Endothelial cell of umbilical vein (primary cell): ENCODE measurements at regions not wholly inside any gene's neighbourhood (a gene's known extent, or its start where the extent isn't known, plus 50 kb on each side); places are given as distances from the start of the nearest gene placed in this dataset.

Source experiments
- BruUV-seq: library from RNA; stranded (reverse); fragments of 400-500 nt; replicated peaks from 2 replicates; lab custom pipeline; 2021; lab: Mats Ljungman, UMichigan
- CTCF ChIA-PET: fragments of 300-600, 350-600 bp; sonication (Branson Sonifier 250); formaldehyde crosslinking; loops from one replicate; lab custom pipeline; 2021; ENCODE audit warnings: antibody characterized with exemption, inconsistent platforms; lab: Charles Lee
- POLR2A ChIA-PET: fragments of 300-600, 350-600 bp; sonication (Branson Sonifier 250); formaldehyde crosslinking; loops from one replicate; lab custom pipeline; 2021; ENCODE audit warnings: antibody characterized with exemption, inconsistent platforms; lab: Charles Lee
- DNase-seq: peaks from one replicate; pipeline ENCODE4 v3.0.0-alpha.2; 2011; ENCODE audit warnings: low read depth, low spot score
- FAIRE-seq: peaks from 2 replicates; lab custom pipeline; 2011; peaks lifted over from hg19 to GRCh38; lab: Jason Lieb, UNC
- H2AFZ ChIP-seq: 2 replicates; pipeline ENCODE4 v1.6.0; 2012; ENCODE audit warnings: low read depth, low read length, control low read depth, inconsistent platforms
- H3K27ac ChIP-seq: 2 replicates; pipeline ENCODE4 v1.5.1; 2011; ENCODE audit warnings: low read depth, mild to moderate bottlenecking, control low read depth, low read length, moderate library complexity; ENCODE audit not compliant: insufficient read depth
- H3K27me3 ChIP-seq, 2 experiments: 2 replicates each; pipeline versions ENCODE4 v1.6.0 to v1.6.1; 2011; ENCODE audit warnings: low read length in 2 of 2, mixed read lengths in 1 of 2; ENCODE audit not compliant: control insufficient read depth in 2 of 2, insufficient read depth in 2 of 2
- H3K36me3 ChIP-seq, 2 experiments: 2 replicates in 1 of 2; 3 replicates in 1 of 2; pipeline ENCODE4 v1.5.1; 2011; ENCODE audit warnings: low read length in 2 of 2, mild to moderate bottlenecking in 1 of 2, moderate library complexity in 1 of 2; ENCODE audit not compliant: control insufficient read depth in 2 of 2, insufficient read depth in 2 of 2; ENCODE audit errors: extremely low read depth in 1 of 2
- H3K4me1 ChIP-seq: 3 replicates; pipeline ENCODE4 v1.5.1; 2011; ENCODE audit warnings: mild to moderate bottlenecking, low read length; ENCODE audit not compliant: control insufficient read depth, insufficient read depth; ENCODE audit errors: extremely low read depth
- H3K4me2 ChIP-seq: 2 replicates; pipeline ENCODE4 v1.6.1; 2011; ENCODE audit warnings: low read length, control low read depth, mixed read lengths; ENCODE audit not compliant: insufficient read depth
- H3K4me3 ChIP-seq, 3 experiments: fragments of 200-600 bp in 1 of 3; sonication (generic), shearing (Covaris generic) in 1 of 3; replicated peaks in 1 of 3; 2 replicates each; pipeline ENCODE4 v1.5.1; 2011 to 2016; ENCODE audit warnings: control low read depth in 3 of 3, low read length in 3 of 3, mild to moderate bottlenecking in 2 of 3, inconsistent platforms in 1 of 3, low read depth in 1 of 3, moderate library complexity in 1 of 3; ENCODE audit not compliant: insufficient read depth in 1 of 3
- H3K79me2 ChIP-seq: 2 replicates; pipeline ENCODE4 v1.6.0; 2012; ENCODE audit warnings: low read length, inconsistent platforms; ENCODE audit not compliant: control insufficient read depth, insufficient read depth
- H3K9ac ChIP-seq: replicated peaks from 2 replicates; pipeline ENCODE3; 2011; ENCODE audit warnings: low read length, control low read depth; ENCODE audit not compliant: insufficient read depth; ENCODE audit errors: extremely low read depth
- H3K9me1 ChIP-seq: replicated peaks from 3 replicates; pipeline ENCODE4 v1.6.0; 2011; ENCODE audit warnings: mild to moderate bottlenecking, low read length; ENCODE audit not compliant: control insufficient read depth, insufficient read depth; ENCODE audit errors: extremely low read depth
- H3K9me3 ChIP-seq: replicated peaks from 2 replicates; pipeline ENCODE4 v1.5.1; 2012; ENCODE audit warnings: low read length, inconsistent platforms; ENCODE audit not compliant: control insufficient read depth, insufficient read depth
- H4K20me1 ChIP-seq: replicated peaks from 2 replicates; pipeline ENCODE3; 2011; ENCODE audit warnings: mild to moderate bottlenecking, low read length; ENCODE audit not compliant: control insufficient read depth, insufficient read depth; ENCODE audit errors: extremely low read depth
- EZH2 ChIP-seq: IDR thresholded peaks from 2 replicates; pipeline ENCODE4 v1.6.1; 2012; ENCODE audit warnings: borderline replicate concordance, low read depth, mild to moderate bottlenecking, moderate library complexity, low read length, inconsistent platforms; ENCODE audit not compliant: severe bottlenecking
- FOS ChIP-seq: IDR thresholded peaks from 2 replicates; pipeline ENCODE4 v1.6.1; 2011; ENCODE audit warnings: mild to moderate bottlenecking, low read length, moderate library complexity, borderline replicate concordance; ENCODE audit not compliant: insufficient read depth
- GATA2 ChIP-seq: IDR thresholded peaks from 2 replicates; pipeline ENCODE4 v1.7.0; 2011; ENCODE audit warnings: low read depth, mild to moderate bottlenecking, moderate library complexity, mixed read lengths, low read length; ENCODE audit not compliant: insufficient read length, insufficient read depth
- JUN ChIP-seq: IDR thresholded peaks from 2 replicates; pipeline ENCODE4 v1.6.1; 2011; ENCODE audit warnings: borderline replicate concordance, low read depth; ENCODE audit not compliant: insufficient read length, insufficient read depth
- MYC ChIP-seq: IDR thresholded peaks from one replicate; pipeline ENCODE4 v1.6.1; 2011; ENCODE audit warnings: mild to moderate bottlenecking, low read depth, low read length
- POLR2A ChIP-seq: IDR thresholded peaks from 2 replicates; pipeline ENCODE4 v1.6.1; 2012; ENCODE audit warnings: low read depth, mild to moderate bottlenecking, control low read depth, low read length
- POLR2AphosphoS5 ChIP-seq: IDR thresholded peaks from 2 replicates; pipeline ENCODE4 v1.6.1; 2012; ENCODE audit warnings: low read depth, mild to moderate bottlenecking, control low read depth, low read length, moderate library complexity; ENCODE audit not compliant: insufficient read depth
- dilution Hi-C: fragments of 300-500 bp; cut with MboI; formaldehyde crosslinking; loops from one replicate; pipeline ENCODE4 v1.15.0; 2019; ENCODE audit warnings: low sequenced_read_pairs; ENCODE audit not compliant: extremely low pct_ligation_motif_present
- intact Hi-C: fragments of 100-400 bp; cut with micrococcal nuclease; formaldehyde crosslinking; loops from one replicate; pipeline ENCODE4 v1.10.0; 2022
- TF ChIP-seq, protein P1 (sequence below), 2 donors: IDR thresholded peaks; 1 replicate in 1 of 2; 2 replicates in 1 of 2; pipeline ENCODE4 v1.5.1; 2011; ENCODE audit warnings: low read length in 2 of 2, mild to moderate bottlenecking in 2 of 2, moderate library complexity in 2 of 2, control low read depth in 1 of 2, inconsistent platforms in 1 of 2, low read depth in 1 of 2; ENCODE audit not compliant: insufficient read depth in 1 of 2; ENCODE audit errors: extremely low read depth in 1 of 2
- TF ChIP-seq, protein P2 (sequence below): IDR thresholded peaks from 2 replicates; pipeline ENCODE4 v1.6.1; 2011; ENCODE audit not compliant: insufficient read depth, insufficient read length

DNA sequence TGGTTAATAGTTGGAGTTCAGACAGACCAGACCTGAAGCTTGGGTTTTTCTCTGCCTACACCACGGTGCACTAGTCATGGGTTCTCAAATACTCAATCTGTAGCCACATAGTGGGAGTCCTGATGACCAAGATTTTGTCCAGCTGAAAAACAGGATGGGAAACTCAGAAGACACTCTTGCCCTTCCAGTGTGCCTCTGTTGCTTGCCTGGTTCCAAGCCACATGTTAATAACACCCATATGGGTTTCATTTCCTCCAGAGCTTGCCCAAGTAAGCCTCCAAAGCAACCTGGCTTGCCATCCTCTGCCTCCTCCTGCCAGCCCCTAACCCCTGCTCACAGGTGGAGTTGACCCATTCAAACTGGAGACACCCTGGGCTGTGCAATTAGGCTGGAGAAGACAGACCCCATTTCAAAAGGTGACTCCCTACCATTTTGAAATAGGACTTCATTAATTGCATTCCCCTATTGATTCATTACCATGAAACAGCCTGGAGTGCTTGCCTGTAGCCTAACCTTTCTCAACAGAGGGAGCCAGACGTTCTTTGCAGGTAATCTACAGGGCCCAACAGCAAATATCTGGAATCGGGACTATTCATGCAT is 108.0 kb upstream of the HABP2 start:
- no peak for FAIRE-seq
- Histone ChIP-seq H3K9ac (no peak overlapping the region), H4K20me1 (no peaks in the 10 kb centered on the region), H2AFZ (no peak overlapping the region), H3K79me2 (no peaks in the 10 kb centered on the region), H3K27me3 (peaks cover 0 to 4% of the 10 kb centered on the region in 2 experiments), H3K4me1 (no peaks in the 10 kb centered on the region), H3K4me3 (no peak overlapping the region), H3K9me1 (no peaks in the 10 kb centered on the region), H3K9me3 (no peaks in the 10 kb centered on the region), H3K4me2 (no peak overlapping the region), H3K36me3 (no peaks in the 10 kb centered on the region), H3K27ac (no peak overlapping the region)
- no TSS peak for BruUV-seq
- intact Hi-C loops (no loop called here), dilution Hi-C loops (no loop called here)
- DNase-seq: no peak
- CTCF ChIA-PET: interaction anchor here (2.1 kb wide), 1 partner anchor 10 kb away, joined by 9 read pairs; no protein-coding TSS in a partner anchor
- POLR2A ChIA-PET: no interaction called here
- no peak for TF ChIP-seq POLR2AphosphoS5
- TF ChIP-seq JUN: no peak
- no peak for TF ChIP-seq GATA2
- TF ChIP-seq POLR2A: no peak
- TF ChIP-seq, protein P1, sequence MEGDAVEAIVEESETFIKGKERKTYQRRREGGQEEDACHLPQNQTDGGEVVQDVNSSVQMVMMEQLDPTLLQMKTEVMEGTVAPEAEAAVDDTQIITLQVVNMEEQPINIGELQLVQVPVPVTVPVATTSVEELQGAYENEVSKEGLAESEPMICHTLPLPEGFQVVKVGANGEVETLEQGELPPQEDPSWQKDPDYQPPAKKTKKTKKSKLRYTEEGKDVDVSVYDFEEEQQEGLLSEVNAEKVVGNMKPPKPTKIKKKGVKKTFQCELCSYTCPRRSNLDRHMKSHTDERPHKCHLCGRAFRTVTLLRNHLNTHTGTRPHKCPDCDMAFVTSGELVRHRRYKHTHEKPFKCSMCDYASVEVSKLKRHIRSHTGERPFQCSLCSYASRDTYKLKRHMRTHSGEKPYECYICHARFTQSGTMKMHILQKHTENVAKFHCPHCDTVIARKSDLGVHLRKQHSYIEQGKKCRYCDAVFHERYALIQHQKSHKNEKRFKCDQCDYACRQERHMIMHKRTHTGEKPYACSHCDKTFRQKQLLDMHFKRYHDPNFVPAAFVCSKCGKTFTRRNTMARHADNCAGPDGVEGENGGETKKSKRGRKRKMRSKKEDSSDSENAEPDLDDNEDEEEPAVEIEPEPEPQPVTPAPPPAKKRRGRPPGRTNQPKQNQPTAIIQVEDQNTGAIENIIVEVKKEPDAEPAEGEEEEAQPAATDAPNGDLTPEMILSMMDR (IDR thresholded peaks at IDR 0.05; ENCODE audit: extremely low read depth in 1 of 2, insufficient read depth in 1 of 2, low read depth in 1 of 2, low read length in 2 of 2): no peak
- TF ChIP-seq FOS: no peak
- TF ChIP-seq EZH2: no peak
- TF ChIP-seq, protein P2, sequence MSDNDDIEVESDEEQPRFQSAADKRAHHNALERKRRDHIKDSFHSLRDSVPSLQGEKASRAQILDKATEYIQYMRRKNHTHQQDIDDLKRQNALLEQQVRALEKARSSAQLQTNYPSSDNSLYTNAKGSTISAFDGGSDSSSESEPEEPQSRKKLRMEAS: no peak
- TF ChIP-seq MYC: no peak
